Globus pallidus (tissue), 1 donor: ENCODE measurements at regions not wholly inside any gene's neighbourhood (a gene's known extent, or its start where the extent isn't known, plus 50 kb on each side); places are given as distances from the start of the nearest gene placed in this dataset.

ENCODE experiments used
- DNase-seq: peaks from one replicate; pipeline ENCODE4 v3.0.0-alpha.2; 2015; ENCODE audit warnings: low spot score

DNA sequence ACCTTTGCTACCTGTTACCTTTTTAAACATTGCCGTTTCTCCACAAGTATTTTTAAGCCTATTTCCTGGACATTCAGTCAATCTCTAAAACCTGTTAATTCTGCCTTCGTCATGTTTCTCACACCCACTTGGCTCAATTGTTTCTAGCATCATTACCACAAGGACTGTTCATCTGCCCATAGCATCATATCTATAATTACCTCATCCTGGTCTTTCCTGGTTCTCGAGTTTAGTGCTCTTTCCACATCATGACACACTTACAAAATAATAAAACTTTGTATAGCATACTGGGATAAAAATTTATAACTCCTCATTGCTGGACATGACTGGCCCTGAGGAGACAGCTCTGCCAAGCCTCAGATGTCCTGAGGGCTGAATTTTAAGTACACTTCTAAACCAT, 104.8 kb downstream of the CYB561 start:
- no peak for DNase-seq

GRCh38 chr17:63344383-63344782, 101.7 kb downstream of the CYB561 start:
- no peak for DNase-seq

DNA sequence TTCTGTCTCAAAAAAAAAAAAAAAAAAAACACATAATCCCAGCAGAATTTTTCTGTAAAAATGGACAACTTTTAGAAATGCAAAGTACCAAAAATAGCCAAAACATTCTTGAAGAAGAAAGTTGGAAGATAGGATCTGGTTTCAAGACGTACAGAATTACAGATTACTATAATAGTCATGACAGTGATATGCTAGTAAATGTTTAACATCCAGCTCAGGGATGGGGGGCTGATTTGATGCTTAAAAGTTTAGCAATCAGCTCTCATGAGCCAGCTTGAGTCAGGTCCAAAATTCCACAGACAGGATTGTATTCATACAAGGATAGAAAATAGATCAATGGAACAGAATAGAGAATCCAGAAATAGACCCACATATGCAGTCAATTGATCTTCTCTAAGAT, 100.5 kb downstream of the CYB561 start:
- DNase-seq: no peak

GRCh38 chr17:63347475-63347874, 98.6 kb downstream of the CYB561 start:
- DNase-seq: no peak

DNA sequence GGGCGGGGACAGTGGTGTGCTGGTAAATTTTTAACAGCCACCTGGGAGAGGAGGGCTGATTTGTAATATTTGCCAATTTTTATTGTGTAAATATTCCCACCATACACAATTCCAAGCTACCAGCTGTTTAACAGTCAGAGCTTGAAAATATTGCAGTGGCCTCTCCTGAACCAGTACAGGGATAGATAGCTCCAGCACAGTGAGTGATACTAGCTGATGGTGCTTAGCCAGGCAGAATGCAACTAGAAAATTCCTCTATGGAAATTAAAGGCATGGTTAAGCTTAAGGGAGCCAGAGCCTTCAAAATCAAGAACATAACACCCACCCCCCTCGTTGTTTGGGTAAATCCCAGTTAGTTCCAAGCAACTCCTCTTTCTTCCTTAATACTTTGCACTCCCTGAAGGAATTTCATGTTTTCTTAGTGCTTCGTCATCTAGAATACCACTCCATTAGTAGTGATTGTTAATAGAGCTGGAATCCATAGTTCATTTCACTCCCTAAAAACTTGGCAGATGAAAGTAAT, 96.6 kb downstream of the CYB561 start:
- DNase-seq: no peak

- DNase-seq: no peak
Measured at GRCh38 chr17:63350364-63350763, 95.7 kb downstream of the CYB561 start.

DNA sequence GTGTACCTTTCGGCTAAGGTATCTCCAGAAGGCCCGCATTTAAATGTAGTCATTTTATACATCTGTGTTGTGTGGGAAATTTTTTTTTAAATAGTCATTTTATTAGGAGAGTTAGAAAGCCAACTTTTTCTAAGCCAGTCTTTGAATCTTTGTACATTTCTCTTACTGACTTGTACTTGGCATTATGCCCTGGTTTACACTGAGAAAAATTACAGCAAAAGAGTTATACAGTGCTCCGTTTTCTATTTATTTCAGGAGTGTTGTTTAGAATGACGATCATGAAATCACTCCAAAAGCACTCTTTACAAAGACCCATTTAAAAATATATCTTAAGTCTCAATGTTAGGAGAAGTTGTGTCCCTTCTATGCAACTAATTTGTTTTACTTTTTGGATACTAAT, 91.8 kb downstream of the CYB561 start:
- DNase-seq: no peak

- DNase-seq: peak; percentile 17
Measured at GRCh38 chr17:63356337-63356757, 89.8 kb downstream of the CYB561 start.

DNA sequence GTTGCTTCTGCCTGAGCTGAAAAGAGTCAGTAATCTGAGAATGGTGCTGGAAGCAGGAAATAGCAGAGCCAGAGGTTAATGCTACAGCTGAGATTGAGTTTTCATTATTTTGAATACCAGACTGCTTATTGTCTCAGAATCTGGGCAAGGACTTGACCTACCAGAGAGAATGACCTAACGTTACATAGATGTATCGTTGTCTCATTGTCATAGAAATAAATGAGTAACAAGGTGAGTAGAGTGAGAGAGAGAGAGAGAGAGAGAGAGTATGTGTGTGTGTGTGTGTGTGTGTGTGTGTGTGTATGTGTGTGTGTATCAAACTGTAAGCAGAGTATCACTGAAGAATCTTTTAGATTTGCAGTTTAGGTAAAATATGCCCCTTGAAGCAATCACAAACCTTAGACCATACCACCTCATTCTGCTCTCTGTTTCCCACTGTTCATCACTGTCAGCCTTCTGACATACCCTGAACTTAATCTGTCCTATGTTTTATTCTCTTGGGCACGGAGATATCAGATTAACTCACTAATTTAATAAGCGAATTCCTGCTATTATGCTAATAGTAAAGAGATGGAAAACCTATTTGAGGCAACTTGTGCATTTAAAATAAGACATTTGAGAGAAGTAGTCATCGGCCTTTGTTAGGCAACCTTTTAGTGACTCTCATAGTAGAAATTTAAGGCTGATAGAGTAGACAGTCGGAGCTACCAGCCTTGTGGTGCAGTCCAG, 87.8 kb downstream of the CYB561 start:
- no peak for DNase-seq

DNA sequence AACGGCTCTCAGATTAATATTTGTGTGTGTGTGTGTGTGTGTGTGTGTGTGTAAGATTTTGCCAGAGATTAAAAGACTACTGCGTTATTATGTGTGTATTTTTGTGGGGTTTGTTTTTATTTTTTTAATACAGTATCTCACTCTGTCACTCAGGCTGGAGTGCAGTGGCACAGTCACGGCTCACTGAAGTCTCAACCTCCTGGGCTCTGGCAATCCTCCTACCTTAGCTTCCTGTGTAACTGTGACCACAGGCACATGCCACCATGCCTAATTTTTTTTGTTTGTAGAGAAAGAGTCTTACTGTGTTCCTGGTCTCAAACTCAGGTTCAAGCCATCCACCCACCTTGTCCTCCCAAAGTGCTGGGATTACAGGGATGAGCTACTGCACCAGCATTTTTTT, 87.2 kb downstream of the CYB561 start:
- DNase-seq: no peak

- no peak for DNase-seq
Measured at GRCh38 chr17:63361182-63361581, 84.9 kb downstream of the CYB561 start.

DNA sequence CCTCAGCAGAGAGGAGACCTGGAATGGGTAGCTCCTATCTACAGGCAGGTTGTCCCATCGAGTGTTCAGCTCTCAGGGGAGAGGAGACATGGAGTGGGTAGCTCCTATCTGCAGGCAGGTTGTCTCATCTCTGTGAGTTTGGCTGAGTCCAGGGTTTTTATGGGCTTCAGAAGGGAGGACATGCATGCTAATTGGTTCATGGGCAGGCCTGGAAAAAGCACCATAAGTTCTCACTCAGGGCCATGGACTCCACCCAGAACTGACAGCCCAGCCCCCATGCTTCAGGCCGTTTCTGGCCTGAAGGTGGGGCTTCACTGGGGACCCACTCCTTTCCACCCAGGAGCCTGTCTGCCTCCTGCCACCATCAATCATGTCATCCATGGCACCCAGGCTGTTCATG, 84.0 kb downstream of the CYB561 start:
- DNase-seq: no peak

DNA sequence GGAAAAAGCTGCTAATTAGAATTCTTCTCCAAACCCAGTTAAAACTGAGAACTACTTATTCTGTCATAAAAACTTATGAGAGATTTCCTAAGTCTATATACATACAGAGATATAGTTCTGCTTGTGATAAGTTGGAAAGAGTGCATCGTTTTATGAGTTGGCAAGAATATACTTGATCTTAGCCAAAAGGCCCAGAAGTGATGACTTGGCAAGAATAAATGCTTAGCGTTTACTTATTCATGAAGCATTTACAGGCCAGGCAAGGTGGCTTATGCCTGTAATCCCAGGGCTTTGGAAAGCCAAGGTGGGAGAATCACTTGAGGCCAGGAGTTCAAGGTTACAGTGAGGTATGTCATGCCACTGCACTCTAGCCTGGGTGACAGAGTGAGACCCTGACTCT, 81.7 kb downstream of the CYB561 start:
- DNase-seq: no peak

DNA sequence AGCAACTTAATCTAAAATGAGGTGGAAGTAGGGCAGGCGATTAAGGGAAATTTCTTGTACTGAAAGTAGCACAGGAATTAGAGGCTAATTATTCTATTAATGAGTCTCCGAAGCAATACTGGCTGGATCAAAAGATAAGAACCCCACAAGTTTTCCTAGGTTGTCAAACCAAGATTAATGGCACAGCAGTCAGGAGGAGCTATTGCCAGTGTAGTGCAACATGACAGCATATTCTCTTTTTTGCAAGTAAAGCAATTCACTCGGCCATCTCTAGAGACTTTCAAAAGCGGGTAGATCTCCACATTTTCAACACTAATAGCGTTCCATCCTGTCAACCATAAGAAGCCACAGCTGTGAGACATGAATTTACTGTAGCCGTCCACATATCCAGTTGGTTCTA, 81.2 kb downstream of the CYB561 start:
- DNase-seq: no peak

- no peak for DNase-seq
Measured at GRCh38 chr17:63365366-63366240, 80.5 kb downstream of the CYB561 start.

DNA sequence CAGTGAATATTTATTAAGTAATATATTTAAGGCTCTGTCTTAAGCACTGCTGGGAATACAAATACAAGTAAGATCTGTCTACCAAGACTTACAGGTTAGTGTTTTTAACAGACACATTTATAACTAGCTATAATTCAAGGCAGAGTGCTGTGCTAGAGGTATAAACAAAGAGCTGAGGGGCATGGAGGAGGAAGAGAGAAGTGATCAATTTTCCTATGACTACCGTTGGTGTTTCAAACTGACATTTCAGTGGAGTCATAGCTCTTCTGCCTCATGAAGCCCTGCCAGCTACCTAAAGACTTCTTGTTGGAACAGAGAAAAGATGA, 79.9 kb downstream of the CYB561 start:
- DNase-seq: no peak

GRCh38 chr17:63369233-63369632, 76.9 kb downstream of the CYB561 start:
- no peak for DNase-seq

DNA sequence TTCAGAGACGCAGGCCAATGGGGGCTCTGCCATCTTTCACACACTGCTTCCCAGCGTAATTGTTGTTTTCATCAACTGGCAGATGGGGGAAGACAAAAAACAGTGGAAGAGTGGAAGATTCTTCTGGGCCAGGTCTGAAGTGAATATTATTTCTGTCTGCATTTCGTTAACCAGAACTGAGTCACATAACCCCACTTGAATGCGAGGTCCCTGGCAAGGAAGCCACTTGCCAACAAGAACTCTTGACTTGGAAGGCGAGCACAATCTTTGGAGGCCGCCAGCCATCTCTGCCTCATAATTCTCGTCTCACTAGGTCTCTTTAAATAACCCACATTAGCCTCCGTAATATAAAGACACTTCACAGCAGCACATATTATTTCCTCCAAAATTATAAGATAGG, 75.4 kb downstream of the CYB561 start:
- no peak for DNase-seq

- DNase-seq: no peak
Measured at GRCh38 chr17:63376949-63377348, 69.2 kb downstream of the CYB561 start.

DNA sequence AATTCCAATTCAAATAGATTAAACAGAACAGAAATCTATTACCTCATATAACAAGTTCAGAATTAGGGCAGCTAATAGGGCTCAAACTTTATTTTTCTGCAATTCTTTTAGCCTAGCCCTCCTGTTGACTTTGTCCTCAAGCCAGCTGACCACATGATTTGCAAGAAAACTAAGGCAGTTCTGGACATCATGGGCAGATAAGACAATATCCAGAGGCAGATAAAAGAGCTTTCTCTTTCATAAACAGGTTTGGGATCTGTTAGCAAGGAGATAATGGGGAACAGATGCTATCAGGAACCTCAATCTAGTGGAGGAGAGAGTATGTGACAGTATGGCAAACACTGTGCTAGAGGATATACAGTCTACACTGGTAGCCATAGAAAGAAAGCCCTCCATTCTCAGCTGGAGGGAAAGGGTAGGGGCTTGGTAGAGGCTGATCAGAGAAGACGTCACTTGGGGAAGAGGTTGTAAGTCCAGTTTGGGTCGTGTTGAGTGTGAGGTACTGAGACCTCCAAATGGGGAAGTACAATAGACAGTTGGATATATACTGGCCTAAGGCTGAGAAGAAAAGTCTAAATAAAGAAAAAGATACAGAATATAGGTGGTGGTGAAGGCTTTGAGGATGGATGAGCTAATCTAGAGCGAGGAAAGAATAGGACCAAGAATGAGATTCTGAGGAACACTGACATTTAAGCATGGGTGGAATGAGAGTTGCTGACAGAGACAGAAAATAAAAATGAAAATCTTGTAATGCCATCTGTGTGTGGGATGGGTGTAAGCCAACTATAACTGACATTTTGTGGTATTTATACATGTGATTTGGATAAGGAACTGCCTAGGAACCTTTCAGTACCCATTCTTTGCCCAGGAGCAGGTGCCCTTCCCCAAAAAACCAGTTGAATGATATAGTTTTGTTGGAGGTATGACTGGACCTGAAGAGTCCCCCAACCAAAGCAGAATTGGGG, 67.4 kb downstream of the CYB561 start:
- no peak for DNase-seq

- DNase-seq: no peak
Measured at GRCh38 chr17:63379636-63380035, 66.5 kb downstream of the CYB561 start.

DNA sequence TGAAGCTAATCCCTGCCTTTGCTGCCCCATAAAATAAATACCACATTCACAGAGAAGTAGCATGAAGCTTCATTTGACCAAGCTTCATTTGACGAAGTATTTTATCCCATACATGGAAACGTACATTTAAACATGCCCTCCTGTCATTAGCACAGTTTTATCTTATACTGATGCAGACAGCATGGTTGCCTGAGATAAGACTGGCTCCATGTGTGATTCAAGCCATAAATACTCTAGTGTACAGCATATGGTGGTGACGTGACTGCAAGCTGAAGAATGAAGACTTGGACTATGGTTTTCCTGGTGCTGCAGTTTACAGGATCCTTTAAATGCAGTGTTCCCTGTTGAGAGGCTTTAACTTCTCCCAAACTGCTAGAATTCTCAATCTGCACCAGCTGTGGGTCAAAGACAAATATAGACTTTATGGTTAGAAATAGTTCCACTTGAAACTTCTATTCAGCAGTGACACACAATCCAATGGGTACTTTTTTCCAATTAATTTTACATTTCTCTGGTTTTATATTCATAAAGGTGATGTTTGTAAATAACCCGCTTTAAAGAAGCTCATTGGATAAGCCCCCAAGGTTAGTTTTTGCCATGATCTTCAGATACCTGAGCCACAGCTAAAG, 64.9 kb downstream of the CYB561 start:
- DNase-seq: no peak
